Sigmoid colon (tissue), 6 donors: ENCODE measurements at regions not wholly inside any gene's neighbourhood (a gene's known extent, or its start where the extent isn't known, plus 50 kb on each side); places are given as distances from the start of the nearest gene placed in this dataset.
"Not testable (repeated sequence)": the region's sequence is repeated elsewhere in the genome, so short reads cannot be mapped to it uniquely, and the experiment has no call there.

Source experiments
- DNase-seq: peaks from one replicate; pipeline ENCODE4 v3.0.0-alpha.2; 2019
- H3K27ac ChIP-seq, 4 donors: fragments of 200-600 bp; sonication (generic); one replicate each; pipeline ENCODE4 v1.5.1; 2016 to 2019; ENCODE audit warnings: mild to moderate bottlenecking in 1 of 4
- H3K27me3 ChIP-seq, 3 donors: fragments of 200-600 bp; sonication (generic); one replicate each; pipeline ENCODE4 v1.5.1; 2019; ENCODE audit warnings: mild to moderate bottlenecking in 1 of 3
- H3K36me3 ChIP-seq, 4 donors: fragments of 200-600 bp; sonication (generic); one replicate each; pipeline ENCODE4 v1.5.1; 2016 to 2019
- H3K4me1 ChIP-seq, 4 donors: fragments of 200-600 bp; sonication (generic); one replicate each; pipeline ENCODE4 v1.5.1; 2017 to 2019
- H3K4me3 ChIP-seq, 4 donors: fragments of 200-600 bp; sonication (generic); one replicate each; pipeline ENCODE4 v1.5.1; 2017 to 2019; ENCODE audit warnings: mild to moderate bottlenecking in 2 of 4, moderate library complexity in 1 of 4
- H3K9me3 ChIP-seq, 4 donors: fragments of 200-600 bp in 3 of 4; sonication (generic) in 3 of 4; one replicate each; pipeline versions ENCODE4 v1.5.1 to v1.6.1; 2013 to 2019
- CTCF ChIP-seq, 4 experiments: fragments of 450-650 bp in 3 of 4; fragments of 200-600 bp in 1 of 4; IDR thresholded peaks; one replicate each; pipeline ENCODE4 v1.5.1; 2016 to 2019; ENCODE audit warnings: antibody characterized with exemption in 4 of 4, mild to moderate bottlenecking in 3 of 4, moderate library complexity in 2 of 4
- EP300 ChIP-seq, 4 donors: sonication (generic); formaldehyde crosslinking; IDR thresholded peaks; one replicate each; pipeline ENCODE4 v1.6.1; 2017; ENCODE audit warnings: antibody characterized with exemption in 4 of 4
- POLR2A ChIP-seq, 2 donors: fragments of 450-650 bp; IDR thresholded peaks; one replicate each; pipeline ENCODE4 v1.6.1; 2016; ENCODE audit warnings: antibody characterized with exemption in 2 of 2, mild to moderate bottlenecking in 2 of 2, moderate library complexity in 2 of 2
- POLR2AphosphoS5 ChIP-seq, 4 donors: sonication (generic); formaldehyde crosslinking; IDR thresholded peaks; one replicate each; pipeline ENCODE4 v1.6.1; 2017; ENCODE audit warnings: antibody characterized with exemption in 4 of 4
- WGBS, 2 donors: extraction: QIAGEN DNeasy Blood & Tissue Kit; methylation state at CpG; one replicate each; pipeline ENCODE4 v1.1.7; 2013; 5-methylcytosine and 5-hydroxymethylcytosine counted together
- intact Hi-C: fragments of 100-400 bp; cut with DNase I; formaldehyde crosslinking; loops from one replicate; pipeline ENCODE4 v1.15.1; 2023
- donor health status: healthy with polysubstance abuse.
- donor health status: healthy.

DNA sequence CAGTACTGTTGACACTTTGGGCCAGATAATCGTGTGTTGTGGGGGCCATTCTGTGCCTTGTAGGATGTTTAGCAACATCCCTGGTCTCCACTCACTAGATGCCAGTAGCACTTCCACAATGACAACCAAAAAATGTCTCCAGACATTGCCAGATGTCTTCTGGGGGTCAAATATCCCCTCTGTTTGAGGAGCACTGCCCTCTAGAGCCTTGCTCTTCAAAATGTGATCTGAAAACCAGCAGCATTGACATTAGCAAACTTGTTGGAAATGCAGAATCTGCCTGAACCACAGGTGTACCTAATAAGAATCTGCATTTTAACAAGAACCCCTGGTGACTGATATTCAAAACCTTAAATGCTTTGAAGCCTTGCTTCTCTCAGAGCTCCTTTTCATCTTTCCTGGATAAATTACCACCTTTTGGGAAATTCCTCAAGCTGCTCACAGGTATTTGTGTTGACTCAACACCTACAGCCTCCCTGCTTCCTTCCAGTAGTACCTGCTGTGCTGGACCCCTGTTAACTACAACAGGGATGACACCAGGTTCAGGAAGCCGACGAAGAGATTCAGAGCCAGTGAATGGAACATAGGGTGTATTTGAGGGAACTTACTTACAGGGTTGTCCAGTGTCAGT, 459.0 kb upstream of the NR3C2 start:
- no peaks in the 10 kb centered on the region for H3K27me3 ChIP-seq
- H3K27ac ChIP-seq, result no peak overlapping the region
- intact Hi-C loops, result no loop called here
- peaks cover 0 to 16% (median 3%) of the 10 kb centered on the region in 4 donors for H3K9me3 ChIP-seq
- H3K4me1 ChIP-seq, result no peaks in the 10 kb centered on the region
- TF ChIP-seq POLR2A (IDR thresholded peaks at IDR 0.05), result no peak
- no peak for TF ChIP-seq EP300 (IDR thresholded peaks at IDR 0.05)
- no peak for TF ChIP-seq POLR2AphosphoS5 (IDR thresholded peaks at IDR 0.05)
- TF ChIP-seq CTCF (IDR thresholded peaks at IDR 0.05), result no peak
- no peaks in the 10 kb centered on the region for H3K36me3 ChIP-seq
- 65 to 91% methylated on average over 3 of the region's 3 CpGs for WGBS, 2 donors
- no peak overlapping the region for H3K4me3 ChIP-seq
- DNase-seq, result no peak

- H3K4me3 ChIP-seq, H3K27me3 ChIP-seq, H3K27ac ChIP-seq, intact Hi-C loops, DNase-seq, H3K4me1 ChIP-seq, H3K36me3 ChIP-seq: not testable (repeated sequence)
- H3K9me3 ChIP-seq, result peaks cover 0 to 17% (median 3%) of the 10 kb centered on the region in 4 donors
These were observed 455.9 kb upstream of the NR3C2 start for GRCh38 chr4:148898139-148898538.

GRCh38 chr4:148893095-148893494, 450.9 kb upstream of the NR3C2 start:
- no peaks in the 10 kb centered on the region for H3K4me1 ChIP-seq
- no peaks in the 10 kb centered on the region for H3K36me3 ChIP-seq
- WGBS, 2 donors, result 91% methylated on average over 3 of the region's 3 CpGs
- no peak overlapping the region for H3K27ac ChIP-seq
- H3K4me3 ChIP-seq, result no peak overlapping the region
- peaks cover 0 to 9% (median 3%) of the 10 kb centered on the region in 4 donors for H3K9me3 ChIP-seq
- no peaks in the 10 kb centered on the region for H3K27me3 ChIP-seq
- intact Hi-C loops, result no loop called here
- no peak for DNase-seq
- TF ChIP-seq POLR2A (IDR thresholded peaks at IDR 0.05) (no peak), CTCF (IDR thresholded peaks at IDR 0.05) (no peak), EP300 (IDR thresholded peaks at IDR 0.05) (no peak), POLR2AphosphoS5 (IDR thresholded peaks at IDR 0.05) (no peak)

- Histone ChIP-seq H3K36me3 (no peaks in the 10 kb centered on the region), H3K27me3 (no peaks in the 10 kb centered on the region), H3K9me3 (no peaks in the 10 kb centered on the region), H3K4me1 (no peaks in the 10 kb centered on the region), H3K27ac (no peak overlapping the region), H3K4me3 (no peak overlapping the region)
- WGBS, 2 donors, result 82 to 92% methylated on average over 3 of the region's 3 CpGs
- no peak for DNase-seq
- TF ChIP-seq EP300 (IDR thresholded peaks at IDR 0.05) (no peak), CTCF (IDR thresholded peaks at IDR 0.05) (no peak), POLR2A (IDR thresholded peaks at IDR 0.05) (no peak), POLR2AphosphoS5 (IDR thresholded peaks at IDR 0.05) (no peak)
- intact Hi-C loops, result no loop called here
These were observed 441.7 kb upstream of the NR3C2 start for GRCh38 chr4:148883891-148884290.

- no peaks in the 10 kb centered on the region for H3K27me3 ChIP-seq
- H3K4me3 ChIP-seq, result no peak overlapping the region
- no peak overlapping the region for H3K27ac ChIP-seq
- no peak for DNase-seq
- no peaks in the 10 kb centered on the region for H3K4me1 ChIP-seq
- H3K36me3 ChIP-seq, result no peaks in the 10 kb centered on the region
- intact Hi-C loops, result no loop called here
- H3K9me3 ChIP-seq, result no peaks in the 10 kb centered on the region
- TF ChIP-seq POLR2AphosphoS5 (IDR thresholded peaks at IDR 0.05) (no peak), POLR2A (IDR thresholded peaks at IDR 0.05) (no peak), EP300 (IDR thresholded peaks at IDR 0.05) (no peak), CTCF (IDR thresholded peaks at IDR 0.05) (no peak)
- WGBS, 2 donors, result 86 to 91% methylated on average over 1 of the region's 1 CpG
These were observed 441.2 kb upstream of the NR3C2 start for GRCh38 chr4:148883435-148883834.
